ENCODE measurements at regions not wholly inside any gene's neighbourhood (a gene's known extent, or its start where the extent isn't known, plus 50 kb on each side); places are given as distances from the start of the nearest gene placed in this dataset.

GRCh38 chr5:68446487-68446894, 230.9 kb downstream of the PIK3R1 start:
- no peak for TF ChIP-seq ZFX (IDR thresholded peaks at IDR 0.05)
- no peak for TF ChIP-seq CTCF (conservative IDR thresholded peaks at IDR 0.05)
- H3K27ac ChIP-seq, result no peak overlapping the region

- TF ChIP-seq CTCF (conservative IDR thresholded peaks at IDR 0.05) (no peak), ZFX (IDR thresholded peaks at IDR 0.05) (no peak)
- H3K27ac ChIP-seq, result no peak overlapping the region
Measured at GRCh38 chr5:68447136-68447929, 231.8 kb downstream of the PIK3R1 start.

GRCh38 chr5:68449380-68449779, 233.8 kb downstream of the PIK3R1 start:
- no peak for TF ChIP-seq CTCF (conservative IDR thresholded peaks at IDR 0.05)
- TF ChIP-seq ZFX (IDR thresholded peaks at IDR 0.05), result no peak
- no peak overlapping the region for H3K27ac ChIP-seq

GRCh38 chr5:68450245-68450852, 234.8 kb downstream of the PIK3R1 start:
- TF ChIP-seq ZFX (IDR thresholded peaks at IDR 0.05), result no peak
- TF ChIP-seq CTCF (conservative IDR thresholded peaks at IDR 0.05), result no peak

GRCh38 chr5:68452286-68452685, 236.7 kb downstream of the PIK3R1 start:
- TF ChIP-seq ZFX (IDR thresholded peaks at IDR 0.05) (no peak), CTCF (conservative IDR thresholded peaks at IDR 0.05) (no peak)
- H3K27ac ChIP-seq, result no peak overlapping the region

More at GRCh38 chr5:68450245-68450852, 234.8 kb downstream of the PIK3R1 start:
- H3K27ac ChIP-seq, result no peak overlapping the region

GRCh38 chr5:68454172-68454571, 238.6 kb downstream of the PIK3R1 start:
- TF ChIP-seq CTCF (conservative IDR thresholded peaks at IDR 0.05) (no peak), ZFX (IDR thresholded peaks at IDR 0.05) (no peak)
- no peak overlapping the region for H3K27ac ChIP-seq

GRCh38 chr5:68454766-68455165, 239.2 kb downstream of the PIK3R1 start:
- no peak for TF ChIP-seq ZFX (IDR thresholded peaks at IDR 0.05)
- no peak for TF ChIP-seq CTCF (conservative IDR thresholded peaks at IDR 0.05)
- H3K27ac ChIP-seq, result no peak overlapping the region
